GM21576 (cell line): ENCODE measurements at regions not wholly inside any gene's neighbourhood (a gene's known extent, or its start where the extent isn't known, plus 50 kb on each side); places are given as distances from the start of the nearest gene placed in this dataset.

Experiments
- ATAC-seq: cut with Tn5 transposase; IDR thresholded peaks from one replicate; pipeline ENCODE4 v1.9.1; 2021; ENCODE audit warnings: mild to moderate bottlenecking, moderate library complexity; ENCODE audit not compliant: unreplicated experiment

- ATAC-seq = no peak
These were observed 324.6 kb upstream of the DIO3 start for GRCh38 chr14:101236496-101237251.

- no peak for ATAC-seq
These were observed 324.1 kb upstream of the DIO3 start for GRCh38 chr14:101237252-101237616.

DNA sequence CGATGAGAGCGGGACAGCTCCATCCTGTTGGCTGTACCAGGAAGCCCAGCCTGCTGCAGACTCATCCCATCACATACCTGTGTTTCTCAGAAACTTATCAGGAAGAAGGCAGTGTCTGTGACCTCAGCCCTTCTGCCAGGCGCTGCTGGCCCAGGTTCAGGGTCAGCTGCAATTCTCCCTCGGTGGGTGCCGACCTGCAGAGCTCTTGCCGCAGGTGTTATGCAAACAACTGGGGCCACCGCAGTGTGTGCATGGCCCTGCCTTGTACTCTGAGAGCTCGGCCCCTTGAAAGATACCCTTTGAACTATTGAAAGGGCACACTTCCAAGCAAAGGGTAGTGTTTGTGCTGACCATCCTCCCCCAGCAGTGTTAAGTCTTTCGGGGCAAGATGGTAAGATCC is 322.2 kb upstream of the DIO3 start:
- no peak for ATAC-seq

DNA sequence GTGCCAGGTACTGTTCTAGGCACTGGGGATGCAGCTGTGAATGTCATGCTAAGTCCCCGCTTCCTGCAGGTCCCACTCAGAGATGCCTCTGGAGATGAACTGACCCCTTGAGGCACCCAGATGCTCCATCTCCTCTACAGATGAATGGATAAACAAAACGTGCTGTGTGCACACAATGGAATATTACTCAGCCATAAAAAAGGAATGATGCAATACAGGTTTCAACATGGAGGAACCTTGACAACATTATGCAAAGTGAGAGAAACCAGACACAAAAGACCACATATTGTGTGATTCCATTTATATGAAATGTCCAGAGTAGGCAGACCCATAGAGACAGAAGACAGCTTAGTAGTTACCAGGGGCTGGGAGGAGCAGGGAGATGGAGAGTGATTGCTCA is 320.1 kb upstream of the DIO3 start:
- no peak for ATAC-seq

- ATAC-seq = no peak
These were observed 319.5 kb upstream of the DIO3 start for GRCh38 chr14:101241807-101242278.

GRCh38 chr14:101242442-101243385 is 318.6 kb upstream of the DIO3 start:
- ATAC-seq = no peak

DNA sequence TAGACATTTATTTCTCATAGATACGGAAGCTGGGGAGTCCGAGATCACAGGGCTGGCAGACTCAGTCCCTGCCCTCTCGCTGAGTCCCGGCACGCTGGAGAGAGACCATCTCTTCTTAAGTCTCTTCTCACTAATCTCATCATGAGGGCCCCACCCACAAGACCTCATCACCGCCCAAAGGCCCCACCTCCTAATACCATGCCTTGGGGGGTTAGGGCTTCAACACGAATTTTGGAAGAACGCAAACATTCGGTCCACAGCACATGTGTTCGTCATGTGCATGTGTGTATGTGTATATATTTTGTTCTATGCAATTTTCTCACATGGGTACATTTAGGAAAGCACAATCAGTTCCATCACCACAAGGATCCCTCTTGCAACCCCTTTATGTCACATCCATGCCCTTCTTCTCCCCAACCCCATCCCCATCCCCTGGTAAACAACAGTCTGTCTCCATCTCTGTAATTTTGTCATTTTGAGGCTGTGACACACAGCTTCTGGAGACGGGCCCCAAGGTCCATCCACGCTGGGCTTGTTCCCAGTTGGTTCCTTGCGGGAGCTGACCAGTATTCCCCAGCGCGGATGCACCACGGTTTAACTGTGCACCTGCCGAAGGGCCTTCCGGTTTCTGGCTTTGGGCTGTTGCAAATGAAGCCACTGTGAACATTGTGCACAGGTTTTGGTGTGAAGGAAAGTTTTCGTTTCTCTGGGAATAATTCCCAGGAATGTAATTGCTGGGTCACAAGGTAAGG is 317.5 kb upstream of the DIO3 start:
- ATAC-seq = no peak

- no peak for ATAC-seq
These were observed 314.1 kb upstream of the DIO3 start for GRCh38 chr14:101246894-101247841.

DNA sequence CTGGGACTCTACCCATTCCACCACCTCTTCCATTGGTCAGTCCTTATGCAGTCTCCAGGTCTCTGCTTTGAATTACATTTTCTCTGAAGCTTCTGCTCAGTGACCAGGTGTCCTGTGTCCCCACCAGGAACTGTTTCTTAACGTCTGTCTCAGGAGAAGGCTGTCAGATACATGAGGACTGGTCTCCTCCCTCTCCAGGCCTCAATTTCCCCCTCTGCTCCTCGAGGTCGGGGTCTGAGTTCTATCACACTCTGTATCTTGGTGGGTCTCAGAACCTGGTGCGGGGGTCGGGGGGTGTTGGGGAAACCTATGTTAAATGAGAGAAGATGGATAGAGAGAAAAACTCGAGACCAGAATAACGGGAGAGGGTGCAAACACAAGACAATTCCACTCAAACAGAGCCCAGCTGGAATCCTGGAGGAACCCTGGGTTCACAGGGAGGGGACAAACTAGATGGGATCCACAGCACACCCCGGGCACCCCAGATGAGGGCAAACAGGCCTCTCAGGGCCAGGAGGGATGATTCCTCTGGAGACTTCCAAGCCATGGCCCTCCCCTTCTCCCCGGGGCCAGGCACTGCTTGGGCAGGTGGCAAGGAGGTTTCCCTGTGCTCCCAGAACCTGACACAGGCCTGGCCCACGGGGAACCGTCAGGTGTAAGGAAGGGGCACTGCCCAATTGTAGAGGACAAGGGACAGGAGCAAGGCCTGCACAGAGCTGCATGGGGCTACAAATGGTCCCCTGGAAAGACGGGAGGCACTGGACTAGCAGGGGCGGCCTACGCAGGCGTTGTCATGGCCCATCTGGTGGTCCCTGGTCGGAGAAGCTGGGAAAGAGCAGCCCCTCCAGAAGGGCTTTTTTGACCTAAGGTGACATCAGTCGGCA is 313.2 kb upstream of the DIO3 start:
- no peak for ATAC-seq

GRCh38 chr14:101248840-101249675 is 312.2 kb upstream of the DIO3 start:
- ATAC-seq = no peak

DNA sequence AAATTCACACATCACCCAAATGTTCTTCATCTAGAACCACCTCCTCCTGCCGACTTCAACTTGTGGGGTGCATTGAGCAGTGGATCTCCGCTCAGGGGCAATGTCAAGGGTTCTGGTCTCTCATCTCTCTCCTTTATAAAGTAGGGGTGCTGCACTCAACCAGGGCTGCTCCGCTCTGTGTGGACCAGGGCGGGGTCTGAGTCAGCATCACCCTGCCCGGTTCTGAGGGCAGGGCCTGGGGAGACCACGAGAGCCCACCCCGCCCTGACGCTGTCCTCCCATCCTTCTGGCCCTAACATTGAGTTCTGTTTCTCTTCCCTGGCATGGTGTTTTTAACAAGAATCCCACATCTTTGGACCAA is 311.6 kb upstream of the DIO3 start:
- ATAC-seq = no peak

DNA sequence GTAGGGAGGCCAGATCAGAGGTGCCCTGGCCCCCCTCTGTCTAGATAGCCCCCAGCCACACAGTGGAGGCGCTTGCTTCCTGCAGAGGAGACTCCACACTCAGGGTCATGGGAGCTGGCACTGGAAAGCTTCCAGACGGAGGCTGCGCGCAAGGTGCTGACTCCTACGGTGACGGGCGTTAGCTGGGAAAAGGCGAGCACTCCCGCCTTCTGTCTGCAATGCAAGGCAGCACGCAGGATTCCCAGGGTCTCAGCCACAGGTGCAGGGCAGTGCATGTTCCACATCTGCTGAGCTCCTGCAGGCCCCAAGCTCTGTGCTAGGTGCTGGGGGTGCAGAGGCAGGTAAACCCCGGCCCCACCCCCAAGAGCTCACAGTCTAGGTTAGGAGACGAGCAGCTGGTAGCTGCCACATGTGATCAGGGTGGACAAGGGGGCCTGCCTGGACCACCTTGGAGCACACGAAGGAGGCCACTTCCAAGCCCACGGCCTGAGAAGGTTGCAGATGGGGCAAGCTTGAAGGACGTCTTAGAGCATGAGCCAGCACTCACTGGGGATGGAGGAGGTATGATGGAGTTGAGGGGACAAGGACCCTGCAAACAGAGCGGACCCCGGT is 310.9 kb upstream of the DIO3 start:
- no peak for ATAC-seq

DNA sequence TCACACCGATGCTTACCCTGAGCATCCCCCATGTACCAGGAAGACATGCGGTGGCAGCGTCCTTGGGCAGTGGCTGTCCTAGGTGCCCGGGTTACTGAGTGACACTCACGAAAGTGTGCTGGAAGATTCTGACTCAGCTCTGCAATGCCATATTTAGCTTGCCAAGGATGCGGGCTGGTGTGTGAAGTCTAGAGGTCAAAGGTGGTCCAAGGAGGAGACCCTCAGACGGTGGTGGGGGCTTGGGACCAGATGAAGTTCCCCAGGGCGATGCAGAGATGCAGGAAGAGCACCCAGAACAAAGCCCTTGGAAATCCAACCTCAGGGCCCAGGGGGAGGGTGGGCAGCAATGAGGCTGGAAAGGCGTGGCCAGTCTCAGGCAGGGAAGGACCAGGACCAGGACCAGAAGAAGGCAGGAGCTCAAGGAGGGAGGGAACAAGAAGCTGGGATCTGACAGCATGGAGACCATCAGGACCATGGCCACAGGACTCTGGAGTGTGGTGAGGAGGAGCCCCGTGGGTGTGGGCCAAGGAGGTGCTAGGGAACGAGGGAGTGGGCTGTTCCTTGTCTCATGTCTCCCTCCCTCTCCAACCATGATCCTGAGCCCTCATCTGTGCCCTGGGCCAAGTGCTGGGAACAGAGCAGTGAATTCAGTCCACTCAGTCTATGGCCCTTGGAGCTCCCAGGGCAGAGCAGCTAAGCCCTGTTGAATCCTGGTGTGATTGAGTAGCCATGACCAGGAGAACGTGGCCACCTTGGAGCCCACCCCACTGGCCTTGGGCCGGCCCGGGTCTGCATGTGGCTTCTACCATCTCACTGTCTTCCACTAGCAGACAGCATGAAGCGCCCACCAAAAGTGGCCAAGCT is 310.1 kb upstream of the DIO3 start:
- ATAC-seq = no peak

DNA sequence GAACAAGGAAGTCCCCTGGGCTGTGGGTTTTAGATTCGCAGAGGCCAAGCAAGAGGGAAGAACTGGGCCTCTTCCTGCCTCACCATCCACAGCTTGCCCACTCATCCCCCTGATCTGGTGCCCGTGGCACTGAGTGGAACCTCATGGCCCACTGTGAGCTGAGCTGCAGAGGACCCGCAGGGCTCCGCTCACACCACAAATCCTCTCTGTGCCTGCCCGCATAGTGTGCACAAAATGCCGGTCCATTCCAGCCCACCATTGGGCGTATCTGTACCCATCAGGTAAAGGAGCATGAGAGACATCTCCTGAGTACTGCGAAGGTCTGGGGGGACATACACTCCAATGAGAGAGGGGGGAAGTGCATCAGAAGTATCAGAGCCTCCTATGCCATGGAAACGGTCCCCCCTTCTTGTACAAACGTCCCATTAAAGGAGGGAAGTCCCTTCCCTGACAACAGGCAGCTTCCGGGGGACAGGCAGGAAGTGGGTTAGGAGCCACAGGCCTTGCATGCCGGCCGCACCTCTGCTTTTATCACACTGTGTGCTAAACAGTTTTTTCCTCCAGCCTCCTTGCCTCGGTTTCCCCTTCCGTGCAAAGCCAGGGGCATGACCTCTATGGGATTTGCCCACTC is 309.4 kb upstream of the DIO3 start:
- ATAC-seq = no peak

- ATAC-seq = no peak
These were observed 308.7 kb upstream of the DIO3 start for GRCh38 chr14:101252443-101253214.

DNA sequence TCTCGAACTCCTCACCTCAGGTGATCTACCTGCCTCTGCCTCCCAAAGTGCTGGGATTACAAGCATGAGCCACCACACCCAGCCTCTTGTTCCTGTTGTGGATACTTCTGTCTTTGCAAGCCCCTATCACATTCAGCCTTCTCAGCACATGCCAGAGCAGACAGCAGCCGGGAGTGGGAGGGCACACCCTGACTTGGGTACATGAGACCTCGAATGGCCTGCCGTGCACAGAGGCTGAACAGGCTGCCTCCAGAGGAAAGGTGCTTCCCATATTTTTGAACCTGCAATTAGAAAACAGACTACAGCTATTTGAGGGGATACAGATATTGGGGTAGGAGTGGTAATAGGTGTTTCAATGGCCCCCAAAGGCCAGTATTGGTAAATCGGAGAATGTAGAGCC is 307.3 kb upstream of the DIO3 start:
- ATAC-seq = no peak
